ENCODE measurements at regions not wholly inside any gene's neighbourhood (a gene's known extent, or its start where the extent isn't known, plus 50 kb on each side); places are given as distances from the start of the nearest gene placed in this dataset.
"Not testable (repeated sequence)": the region's sequence is repeated elsewhere in the genome, so short reads cannot be mapped to it uniquely, and the experiment has no call there.

GRCh38 chr14:106745016-106745767 is 1218.8 kb downstream of the TMEM121 start:
- DNase-seq (ENCODE audit: low read depth, low spot score), result not testable (repeated sequence)

- not testable (repeated sequence) for DNase-seq (ENCODE audit: low read depth, low spot score)
Observed at GRCh38 chr14:106750089-106750488, 1223.7 kb downstream of the TMEM121 start.

- DNase-seq (ENCODE audit: low read depth, low spot score), result not testable (repeated sequence)
Observed at GRCh38 chr14:106753751-106754150, 1227.4 kb downstream of the TMEM121 start.

GRCh38 chr14:106757444-106757843 is 1231.1 kb downstream of the TMEM121 start:
- not testable (repeated sequence) for DNase-seq (ENCODE audit: low read depth, low spot score)

GRCh38 chr14:106761886-106762816 is 1235.8 kb downstream of the TMEM121 start:
- not testable (repeated sequence) for DNase-seq (ENCODE audit: low read depth, low spot score)

GRCh38 chr14:106764968-106765369 is 1238.6 kb downstream of the TMEM121 start:
- DNase-seq (ENCODE audit: low read depth, low spot score), result not testable (repeated sequence)

GRCh38 chr14:106766145-106766544 is 1239.8 kb downstream of the TMEM121 start:
- no peak for DNase-seq (ENCODE audit: low read depth, low spot score)

- not testable (repeated sequence) for DNase-seq (ENCODE audit: low read depth, low spot score)
Observed at GRCh38 chr14:106766551-106767277, 1240.3 kb downstream of the TMEM121 start.

- not testable (repeated sequence) for DNase-seq (ENCODE audit: low read depth, low spot score)
Observed at GRCh38 chr14:106768230-106768629, 1241.8 kb downstream of the TMEM121 start.

- DNase-seq (ENCODE audit: low read depth, low spot score), result not testable (repeated sequence)
Observed at GRCh38 chr14:106768972-106769700, 1242.8 kb downstream of the TMEM121 start.

- not testable (repeated sequence) for DNase-seq (ENCODE audit: low read depth, low spot score)
Observed at GRCh38 chr14:106770158-106770672, 1243.8 kb downstream of the TMEM121 start.

- DNase-seq (ENCODE audit: low read depth, low spot score), result not testable (repeated sequence)
Observed at GRCh38 chr14:106774889-106775480, 1248.6 kb downstream of the TMEM121 start.

GRCh38 chr14:106776395-106776983 is 1250.1 kb downstream of the TMEM121 start:
- DNase-seq (ENCODE audit: low read depth, low spot score), result no peak

GRCh38 chr14:106778986-106779385 is 1252.6 kb downstream of the TMEM121 start:
- DNase-seq (ENCODE audit: low read depth, low spot score), result no peak

GRCh38 chr14:106786697-106787096 is 1260.3 kb downstream of the TMEM121 start:
- no peak for DNase-seq (ENCODE audit: low read depth, low spot score)

- DNase-seq (ENCODE audit: low read depth, low spot score), result no peak
Observed at GRCh38 chr14:106787626-106788025, 1261.2 kb downstream of the TMEM121 start.

- no peak for DNase-seq (ENCODE audit: low read depth, low spot score)
Observed at GRCh38 chr14:106788534-106788933, 1262.2 kb downstream of the TMEM121 start.

- no peak for DNase-seq (ENCODE audit: low read depth, low spot score)
Observed at GRCh38 chr14:106789318-106789717, 1262.9 kb downstream of the TMEM121 start.

- DNase-seq (ENCODE audit: low read depth, low spot score), result no peak
Observed at GRCh38 chr14:106790189-106791036, 1264.0 kb downstream of the TMEM121 start.
